Prostate gland (tissue), 2 donors: ENCODE measurements at regions not wholly inside any gene's neighbourhood (a gene's known extent, or its start where the extent isn't known, plus 50 kb on each side); places are given as distances from the start of the nearest gene placed in this dataset.

ENCODE experiments used
- DNase-seq: peaks from one replicate; pipeline ENCODE4 v3.0.0-alpha.2; 2019; ENCODE audit warnings: low spot score
- H3K27ac ChIP-seq, 2 donors: fragments of 200-600 bp; sonication (generic); 2 replicates each; pipeline ENCODE4 v1.5.1; 2017 to 2019
- H3K27me3 ChIP-seq: fragments of 200-600 bp; sonication (generic); replicated peaks from 2 replicates; pipeline ENCODE4 v1.5.1; 2019; ENCODE audit not compliant: insufficient read depth
- H3K36me3 ChIP-seq, 2 donors: fragments of 200-600 bp; sonication (generic); 1 replicate in 1 of 2; 2 replicates in 1 of 2; pipeline versions ENCODE4 v1.5.1 to v1.8.1; 2017 to 2019
- H3K4me1 ChIP-seq: fragments of 200-600 bp; sonication (generic); replicated peaks from 2 replicates; pipeline ENCODE4 v1.5.1; 2019
- H3K4me3 ChIP-seq, 2 donors: fragments of 200-600 bp; sonication (generic); 2 replicates each; pipeline ENCODE4 v1.5.1; 2017 to 2019
- H3K9me3 ChIP-seq: fragments of 200-600 bp; sonication (generic); 2 replicates; pipeline ENCODE4 v1.5.1; 2017
- CTCF ChIP-seq, 4 experiments: fragments of 200-600 bp in 2 of 4; fragments of 450-650 bp in 2 of 4; sonication (generic) in 2 of 4; IDR thresholded peaks; 1 replicate in 3 of 4; 2 replicates in 1 of 4; pipeline ENCODE4 v1.5.1; 2016 to 2019; ENCODE audit warnings: antibody characterized with exemption in 4 of 4, mild to moderate bottlenecking in 2 of 4, moderate library complexity in 2 of 4
- POLR2A ChIP-seq: fragments of 450-650 bp; IDR thresholded peaks from one replicate; pipeline ENCODE4 v1.6.1; 2016; ENCODE audit warnings: antibody characterized with exemption, mild to moderate bottlenecking
- POLR2AphosphoS5 ChIP-seq: sonication (generic); formaldehyde crosslinking; IDR thresholded peaks from one replicate; pipeline ENCODE4 v1.6.1; 2017; ENCODE audit warnings: antibody characterized with exemption
- WGBS: methylation state at CpG from one replicate; pipeline ENCODE4 v1.1.5; 2018; 5-methylcytosine and 5-hydroxymethylcytosine counted together
- intact Hi-C: fragments of 100-400 bp; cut with DNase I; formaldehyde crosslinking; loops from one replicate; pipeline ENCODE4 v1.14.2; 2022
- small RNA-seq, 2 donors: library from RNA; depleted of rRNA; stranded (forward); fragments of <200 nt; gene quantifications; one replicate each; pipeline ENCODE3, GENCODE V24; 2016

GRCh38 chr10:121425623-121426022 lies 172.6 kb downstream of the FGFR2 start:
- intact Hi-C loops = no loop called here
- no peaks in the 10 kb centered on the region for H3K36me3 ChIP-seq
- H3K9me3 ChIP-seq = no peaks in the 10 kb centered on the region
- H3K27me3 ChIP-seq = no peaks in the 10 kb centered on the region
- no peak overlapping the region for H3K27ac ChIP-seq
- peaks cover 3% of the 10 kb centered on the region for H3K4me1 ChIP-seq
- no peak overlapping the region for H3K4me3 ChIP-seq
- TF ChIP-seq CTCF (IDR thresholded peaks at IDR 0.05) = no peak
- no peak for TF ChIP-seq POLR2A
- no peak for TF ChIP-seq POLR2AphosphoS5
- no peak for DNase-seq
- 30% methylated on average over 4 of the region's 4 CpGs for WGBS

- intact Hi-C loops = no loop called here
- Histone ChIP-seq H3K36me3 (no peaks in the 10 kb centered on the region), H3K4me1 (peaks cover 3% of the 10 kb centered on the region), H3K27me3 (no peaks in the 10 kb centered on the region), H3K9me3 (no peaks in the 10 kb centered on the region), H3K27ac (no peak overlapping the region), H3K4me3 (no peak overlapping the region)
- WGBS = 84% methylated on average over 7 of the region's 7 CpGs
- no peak for TF ChIP-seq CTCF (IDR thresholded peaks at IDR 0.05)
- TF ChIP-seq POLR2AphosphoS5 = no peak
- TF ChIP-seq POLR2A = no peak
- DNase-seq = no peak
These were observed 171.9 kb downstream of the FGFR2 start for GRCh38 chr10:121426307-121426706.

Small RNAs in the stretch of these regions (small RNA-seq; reads per million reads assigned to genes)
- gene RN7SKP167 = 0 reads per million in 2 donors
